ENCODE measurements at regions not wholly inside any gene's neighbourhood (a gene's known extent, or its start where the extent isn't known, plus 50 kb on each side); places are given as distances from the start of the nearest gene placed in this dataset.

DNA sequence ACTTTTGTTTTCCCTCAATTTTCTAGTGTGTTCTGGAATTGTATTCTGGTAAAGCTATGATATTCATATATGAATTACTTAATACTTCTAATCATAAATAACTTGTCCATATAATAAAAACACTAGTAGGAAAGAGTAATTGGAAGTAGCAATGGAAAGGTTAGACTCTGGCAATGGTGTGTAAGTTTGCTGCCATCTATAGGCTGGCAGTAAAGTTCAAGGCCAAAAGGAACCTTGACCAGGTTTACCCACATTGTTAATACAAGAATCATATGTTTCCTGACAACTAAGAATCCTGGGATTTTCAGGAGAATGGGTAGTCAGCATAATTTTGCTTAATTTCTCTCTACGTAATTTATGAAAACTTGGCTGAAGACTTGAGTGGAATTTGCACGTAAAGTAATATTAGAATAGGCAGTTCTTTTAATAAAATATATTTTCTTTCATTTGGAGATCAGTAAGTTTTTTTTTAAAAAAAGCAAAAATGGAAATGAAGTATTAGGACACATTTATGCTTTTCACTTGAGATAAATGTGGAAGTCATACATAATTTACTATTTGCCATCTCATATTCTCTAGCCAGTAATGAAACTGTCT is 926.7 kb downstream of the GALC start:
- no peaks in the 10 kb centered on the region for H3K36me3 ChIP-seq (ENCODE audit: control insufficient read depth, insufficient read depth, low read length)
- no peak overlapping the region for H3K4me3 ChIP-seq (ENCODE audit: low read depth, low read length)
- H3K27me3 ChIP-seq (ENCODE audit: control insufficient read depth, insufficient read depth, low read length) = no peaks in the 10 kb centered on the region
- DNase-seq (ENCODE audit: low read depth) = no peak
- TF ChIP-seq CTCF (IDR thresholded peaks at IDR 0.05; ENCODE audit: insufficient read depth, low read length, poor library complexity, severe bottlenecking) = peak; percentile 60

DNA sequence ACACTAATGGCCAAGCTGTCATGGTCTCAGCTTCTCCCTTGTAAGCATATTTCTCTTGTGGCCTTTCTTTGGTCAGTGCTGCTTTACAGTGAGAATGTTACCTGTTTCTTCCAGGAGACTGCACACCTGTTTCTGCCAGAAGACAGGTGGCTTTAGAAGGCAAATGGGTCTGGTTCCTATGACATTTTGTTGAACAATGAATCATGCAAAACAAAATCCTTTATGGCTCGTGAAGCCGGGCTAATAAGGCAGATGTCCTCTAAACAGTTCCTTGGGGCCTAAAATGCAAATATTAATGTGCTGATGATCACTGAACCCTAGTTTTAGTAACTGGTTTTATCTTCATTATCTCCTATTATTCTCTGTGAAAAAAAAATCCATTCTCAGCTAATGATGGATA is 927.6 kb downstream of the GALC start:
- Histone ChIP-seq H3K27me3 (ENCODE audit: control insufficient read depth, insufficient read depth, low read length) (no peaks in the 10 kb centered on the region), H3K4me3 (ENCODE audit: low read depth, low read length) (no peak overlapping the region), H3K36me3 (ENCODE audit: control insufficient read depth, insufficient read depth, low read length) (no peaks in the 10 kb centered on the region)
- no peak for TF ChIP-seq CTCF (IDR thresholded peaks at IDR 0.05; ENCODE audit: insufficient read depth, low read length, poor library complexity, severe bottlenecking)
- DNase-seq (ENCODE audit: low read depth) = no peak

DNA sequence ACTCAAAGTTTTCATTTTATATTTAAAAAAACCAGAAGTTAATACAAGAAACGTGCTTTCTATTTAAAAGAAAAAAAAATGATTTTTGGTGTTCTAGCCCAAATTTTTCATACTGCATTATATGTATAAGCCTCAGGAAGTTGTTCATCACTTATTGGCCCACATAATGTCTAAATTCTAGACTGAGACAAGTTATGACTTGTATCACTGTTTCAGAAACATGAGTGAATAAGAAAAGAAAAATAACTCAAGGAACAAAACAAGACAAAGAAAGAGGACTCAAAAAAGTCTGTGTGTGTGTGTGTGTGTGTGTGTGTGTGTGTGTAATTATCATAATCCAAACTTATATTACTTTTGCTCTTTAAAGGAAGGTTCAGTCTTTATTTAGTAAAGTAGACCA is 929.8 kb downstream of the GALC start:
- TF ChIP-seq CTCF (IDR thresholded peaks at IDR 0.05; ENCODE audit: insufficient read depth, low read length, poor library complexity, severe bottlenecking) = no peak
- no peaks in the 10 kb centered on the region for H3K27me3 ChIP-seq (ENCODE audit: control insufficient read depth, insufficient read depth, low read length)
- H3K36me3 ChIP-seq (ENCODE audit: control insufficient read depth, insufficient read depth, low read length) = no peaks in the 10 kb centered on the region
- DNase-seq (ENCODE audit: low read depth) = no peak
- no peak overlapping the region for H3K4me3 ChIP-seq (ENCODE audit: low read depth, low read length)

DNA sequence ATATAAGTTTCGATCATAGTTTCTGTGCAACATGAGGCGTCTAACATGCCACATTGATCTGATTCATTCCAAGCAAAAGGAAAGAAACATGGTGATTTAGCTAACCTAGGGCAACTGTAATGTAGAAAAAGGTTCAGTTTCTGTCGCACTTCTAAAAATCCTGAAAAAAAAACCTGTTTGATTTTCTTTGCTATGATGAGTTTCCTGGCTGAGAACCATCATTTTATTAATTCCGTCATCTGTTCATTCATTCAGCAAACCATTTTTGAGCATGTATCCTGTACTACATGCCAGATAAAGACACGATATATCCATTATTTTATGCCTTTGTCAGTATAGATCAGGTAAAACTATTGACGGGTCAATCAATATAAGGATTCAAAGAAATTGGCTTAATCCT is 932.6 kb downstream of the GALC start:
- DNase-seq (ENCODE audit: low read depth) = no peak
- Histone ChIP-seq H3K36me3 (ENCODE audit: control insufficient read depth, insufficient read depth, low read length) (no peaks in the 10 kb centered on the region), H3K27me3 (ENCODE audit: control insufficient read depth, insufficient read depth, low read length) (no peaks in the 10 kb centered on the region), H3K4me3 (ENCODE audit: low read depth, low read length) (no peak overlapping the region)
- TF ChIP-seq CTCF (IDR thresholded peaks at IDR 0.05; ENCODE audit: insufficient read depth, low read length, poor library complexity, severe bottlenecking) = no peak

GRCh38 chr14:87059060-87059839 is 933.7 kb downstream of the GALC start:
- TF ChIP-seq CTCF (IDR thresholded peaks at IDR 0.05; ENCODE audit: insufficient read depth, low read length, poor library complexity, severe bottlenecking) = no peak
- DNase-seq (ENCODE audit: low read depth) = no peak
- Histone ChIP-seq H3K4me3 (ENCODE audit: low read depth, low read length) (no peak overlapping the region), H3K36me3 (ENCODE audit: control insufficient read depth, insufficient read depth, low read length) (no peaks in the 10 kb centered on the region), H3K27me3 (ENCODE audit: control insufficient read depth, insufficient read depth, low read length) (no peaks in the 10 kb centered on the region)

- Histone ChIP-seq H3K4me3 (ENCODE audit: low read depth, low read length) (no peak overlapping the region), H3K27me3 (ENCODE audit: control insufficient read depth, insufficient read depth, low read length) (no peaks in the 10 kb centered on the region), H3K36me3 (ENCODE audit: control insufficient read depth, insufficient read depth, low read length) (no peaks in the 10 kb centered on the region)
- no peak for DNase-seq (ENCODE audit: low read depth)
- no peak for TF ChIP-seq CTCF (IDR thresholded peaks at IDR 0.05; ENCODE audit: insufficient read depth, low read length, poor library complexity, severe bottlenecking)
These were observed 938.0 kb downstream of the GALC start for GRCh38 chr14:87055007-87055406.

Measured in kidney epithelial cell (primary cell).